HEK293T (cell line): ENCODE measurements at regions not wholly inside any gene's neighbourhood (a gene's known extent, or its start where the extent isn't known, plus 50 kb on each side); places are given as distances from the start of the nearest gene placed in this dataset.
"Not testable (repeated sequence)": the region's sequence is repeated elsewhere in the genome, so short reads cannot be mapped to it uniquely, and the experiment has no call there.

Experiments used
- ARNT ChIP-seq: fragments of 450-650 bp; IDR thresholded peaks from 2 replicates; pipeline ENCODE4 v1.6.1; 2017; ENCODE audit warnings: mild to moderate bottlenecking
- BHLHE40 ChIP-seq: fragments of 450-650 bp; IDR thresholded peaks from 2 replicates; pipeline ENCODE4 v1.6.1; 2016; ENCODE audit warnings: mild to moderate bottlenecking, moderate library complexity, borderline replicate concordance
- ELF4 ChIP-seq: fragments of 450-650 bp; IDR thresholded peaks from 2 replicates; pipeline ENCODE4 v1.6.1; 2017; ENCODE audit warnings: antibody characterized with exemption
- FOXA1 ChIP-seq: fragments of 450-650 bp; IDR thresholded peaks from 2 replicates; pipeline ENCODE4 v1.6.1; 2016; ENCODE audit warnings: mild to moderate bottlenecking
- HDGF ChIP-seq: fragments of 450-650 bp; IDR thresholded peaks from 2 replicates; pipeline ENCODE4 v1.6.1; 2017; ENCODE audit warnings: antibody characterized with exemption, borderline replicate concordance
- L3MBTL2 ChIP-seq: fragments of 450-650 bp; conservative IDR thresholded peaks from 2 replicates; pipeline ENCODE4 v1.6.1; 2016; ENCODE audit warnings: mild to moderate bottlenecking
- LEF1 ChIP-seq: fragments of 450-650 bp; IDR thresholded peaks from 2 replicates; pipeline ENCODE4 v1.6.1; 2017; ENCODE audit warnings: mild to moderate bottlenecking, borderline replicate concordance
- NFRKB ChIP-seq: fragments of 450-650 bp; IDR thresholded peaks from 2 replicates; pipeline ENCODE4 v1.6.1; 2016; ENCODE audit warnings: mild to moderate bottlenecking, moderate library complexity
- SP1 ChIP-seq: fragments of 450-650 bp; IDR thresholded peaks from 2 replicates; pipeline ENCODE4 v1.6.1; 2017
- SUZ12 ChIP-seq: fragments of 450-650 bp; IDR thresholded peaks from 2 replicates; pipeline ENCODE4 v1.6.1; 2016; ENCODE audit warnings: mild to moderate bottlenecking
- ZNF384 ChIP-seq: fragments of 450-650 bp; IDR thresholded peaks from 2 replicates; pipeline ENCODE4 v1.6.1; 2016

- TF ChIP-seq HDGF, SP1, ELF4, L3MBTL2, ARNT, NFRKB, BHLHE40, SUZ12, ZNF384, FOXA1, LEF1: not testable (repeated sequence)
Measured at GRCh38 chr11:3537254-3537653, 104.5 kb downstream of the ART5 start.
